HCT116 (cell line): ENCODE measurements at regions not wholly inside any gene's neighbourhood (a gene's known extent, or its start where the extent isn't known, plus 50 kb on each side); places are given as distances from the start of the nearest gene placed in this dataset.

Experiments used
- ATAC-seq: fragments of 200-7000 bp; cut with Tn5 transposase; 2 replicates; pipeline ENCODE4 v1.9.1; 2020; ENCODE audit warnings: mild to moderate bottlenecking, moderate library complexity
- BruUV-seq: library from RNA; stranded (reverse); fragments of 400-500 nt; replicated peaks from 2 replicates; lab custom pipeline; 2021; lab: Mats Ljungman, UMichigan
- CTCF ChIA-PET: fragments of 300-600 bp; sonication (Branson Sonifier 250); formaldehyde crosslinking; loops from one replicate; lab custom pipeline; 2021; ENCODE audit warnings: antibody characterized with exemption; lab: Charles Lee
- POLR2A ChIA-PET: fragments of 300-600, 350-600 bp; sonication (Branson Sonifier 250); formaldehyde crosslinking; loops from one replicate; lab custom pipeline; 2021; ENCODE audit warnings: antibody characterized with exemption; lab: Charles Lee
- RAD21 ChIA-PET, 2 experiments: fragments of 300-600 bp; sonication (Branson Sonifier 250); formaldehyde crosslinking; loops; one replicate each; lab custom pipeline; 2023; ENCODE audit warnings: low total read pairs in 2 of 2; ENCODE audit not compliant: uncharacterized antibody in 2 of 2, unreplicated experiment in 2 of 2, low non-redundant PET in 1 of 2; lab: Charles Lee
- DNase-seq: peaks from one replicate; pipeline ENCODE4 v3.0.0-alpha.2; 2010; ENCODE audit warnings: low read depth, low spot score
- H2AFZ ChIP-seq: fragments of 200-600 bp; shearing (Covaris generic), sonication (generic); 2 replicates; pipeline ENCODE4 v1.6.1; 2017; ENCODE audit warnings: low read depth, mixed run types, mixed read lengths, antibody characterized with exemption, low read length; ENCODE audit not compliant: poor library complexity, severe bottlenecking
- H3K27ac ChIP-seq: 2 replicates; pipeline ENCODE4 v1.5.1; 2012; ENCODE audit warnings: low read depth, low read length
- H3K27me3 ChIP-seq: fragments of 200-600 bp; sonication (generic); 2 replicates; pipeline ENCODE4 v1.6.1; 2016; ENCODE audit warnings: mixed run types, low read length, mixed read lengths; ENCODE audit not compliant: insufficient read depth
- H3K36me3 ChIP-seq, 2 experiments: fragments of 200-500 bp in 1 of 2; fragments of 200-600 bp in 1 of 2; sonication (Bioruptor generic) in 1 of 2; sonication (generic) in 1 of 2; 2 replicates each; pipeline versions ENCODE4 v1.5.1 to v1.6.1; 2014 to 2016; ENCODE audit warnings: low read length in 2 of 2, inconsistent platforms in 1 of 2, mixed read lengths in 1 of 2, mixed run types in 1 of 2; ENCODE audit not compliant: insufficient read depth in 2 of 2, control insufficient read depth in 1 of 2
- H3K4me1 ChIP-seq, 2 experiments: fragments of 200-600 bp in 1 of 2; sonication (generic) in 1 of 2; 2 replicates each; pipeline versions ENCODE4 v1.5.1 to v1.6.1; 2012 to 2017; ENCODE audit warnings: low read length in 2 of 2, inconsistent platforms in 1 of 2, mild to moderate bottlenecking in 1 of 2, mixed read lengths in 1 of 2, mixed run types in 1 of 2, moderate library complexity in 1 of 2; ENCODE audit not compliant: insufficient read depth in 2 of 2, control insufficient read depth in 1 of 2
- H3K4me2 ChIP-seq: fragments of 200-600 bp; sonication (generic); 2 replicates; pipeline ENCODE4 v1.6.1; 2017; ENCODE audit warnings: mixed run types, low read length, mixed read lengths
- H3K4me3 ChIP-seq, 2 experiments: fragments of 200-600 bp in 1 of 2; sonication (generic) in 1 of 2; replicated peaks in 1 of 2; 2 replicates each; pipeline ENCODE4 v1.5.1; 2011 to 2016; ENCODE audit warnings: low read length in 2 of 2, control low read depth in 1 of 2, low read depth in 1 of 2, mild to moderate bottlenecking in 1 of 2, mixed read lengths in 1 of 2, mixed run types in 1 of 2
- H3K79me2 ChIP-seq: fragments of 200-600 bp; sonication (generic); 2 replicates; pipeline ENCODE4 v1.6.1; 2017; ENCODE audit warnings: mild to moderate bottlenecking, mixed run types, low read length, moderate library complexity, mixed read lengths; ENCODE audit not compliant: insufficient read depth
- H3K9ac ChIP-seq: fragments of 200-600 bp; sonication (generic); 2 replicates; pipeline ENCODE4 v1.6.1; 2016; ENCODE audit warnings: low read length, mixed read lengths
- H3K9me2 ChIP-seq: fragments of 200-600 bp; sonication (generic), shearing (Covaris generic); 2 replicates; pipeline ENCODE4 v1.6.1; 2017; ENCODE audit warnings: mixed run types, mild to moderate bottlenecking, moderate library complexity; ENCODE audit not compliant: insufficient read depth
- H3K9me3 ChIP-seq, 2 experiments: fragments of 200-500 bp in 1 of 2; fragments of 200-600 bp in 1 of 2; sonication (Bioruptor generic) in 1 of 2; sonication (generic) in 1 of 2; 2 replicates each; pipeline ENCODE4 v1.6.1; 2014 to 2017; ENCODE audit warnings: low read length in 2 of 2, mixed read lengths in 2 of 2, inconsistent platforms in 1 of 2, low read depth in 1 of 2, mild to moderate bottlenecking in 1 of 2, mixed run types in 1 of 2, moderate library complexity in 1 of 2; ENCODE audit not compliant: control insufficient read depth in 1 of 2, insufficient read depth in 1 of 2
- H4K20me1 ChIP-seq: fragments of 200-600 bp; sonication (generic), shearing (Covaris generic); 2 replicates; pipeline ENCODE4 v1.6.1; 2017; ENCODE audit warnings: mixed run types, mild to moderate bottlenecking, moderate library complexity; ENCODE audit not compliant: insufficient read depth
- CEBPB ChIP-seq: IDR thresholded peaks from 2 replicates; pipeline ENCODE4 v1.6.1; 2012; ENCODE audit warnings: low read depth
- EGR1 ChIP-seq: IDR thresholded peaks from 2 replicates; pipeline ENCODE4 v1.6.1; 2012; ENCODE audit warnings: low read depth
- ELF1 ChIP-seq: IDR thresholded peaks from 2 replicates; pipeline ENCODE4 v1.6.1; 2012; ENCODE audit warnings: low read depth, borderline replicate concordance
- FOSL1 ChIP-seq: IDR thresholded peaks from 2 replicates; pipeline ENCODE4 v1.6.1; 2012; ENCODE audit warnings: low read depth
- JUND ChIP-seq: IDR thresholded peaks from 2 replicates; pipeline ENCODE4 v1.6.1; 2012
- POLR2AphosphoS5 ChIP-seq: IDR thresholded peaks from 2 replicates; pipeline ENCODE4 v1.6.1; 2011; ENCODE audit warnings: mild to moderate bottlenecking, low read depth, low read length, moderate library complexity
- SIN3A ChIP-seq: IDR thresholded peaks from 2 replicates; pipeline ENCODE4 v1.6.1; 2012; ENCODE audit warnings: low read depth
- YY1 ChIP-seq: IDR thresholded peaks from 2 replicates; pipeline ENCODE4 v1.6.1; 2011; ENCODE audit warnings: low read length, low read depth, moderate library complexity, mild to moderate bottlenecking; ENCODE audit not compliant: insufficient replicate concordance; ENCODE audit errors: extremely low read depth
- ZFX ChIP-seq: fragments of 450-650 bp; IDR thresholded peaks from 2 replicates; pipeline ENCODE4 v1.6.1; 2017
- ZNF274 ChIP-seq: fragments of 200-500 bp; sonication (Bioruptor generic); IDR thresholded peaks from 2 replicates; pipeline ENCODE4 v1.6.1; 2014; ENCODE audit warnings: mild to moderate bottlenecking, low read depth, low read length, inconsistent platforms
- intact Hi-C: fragments of 100-400 bp; cut with micrococcal nuclease; formaldehyde crosslinking; loops from 2 replicates; pipeline ENCODE4 v1.10.0; 2022
- TF ChIP-seq, protein P1 (sequence below): IDR thresholded peaks from 2 replicates; pipeline ENCODE4 v1.6.1; 2012
- TF ChIP-seq, protein P2 (sequence below): IDR thresholded peaks from 2 replicates; pipeline ENCODE4 v1.6.1; 2011; ENCODE audit warnings: mild to moderate bottlenecking, low read length, moderate library complexity; ENCODE audit not compliant: insufficient replicate concordance; ENCODE audit errors: extremely low read depth
- TF ChIP-seq, protein P3 (sequence below): IDR thresholded peaks from 2 replicates; pipeline ENCODE4 v1.6.1; 2012
- TF ChIP-seq, protein P4 (sequence below), 3 experiments: fragments of 200-600 bp in 1 of 3; sonication (generic) in 1 of 3; IDR thresholded peaks in 2 of 3; conservative IDR thresholded peaks in 1 of 3; 2 replicates each; pipeline ENCODE4 v1.5.1; 2012 to 2017; ENCODE audit warnings: low read depth in 2 of 3, low read length in 2 of 3, antibody characterized with exemption in 1 of 3, borderline replicate concordance in 1 of 3, control low read depth in 1 of 3, mild to moderate bottlenecking in 1 of 3, mixed read lengths in 1 of 3, mixed run types in 1 of 3, moderate library complexity in 1 of 3; ENCODE audit not compliant: insufficient read depth in 1 of 3

DNA sequence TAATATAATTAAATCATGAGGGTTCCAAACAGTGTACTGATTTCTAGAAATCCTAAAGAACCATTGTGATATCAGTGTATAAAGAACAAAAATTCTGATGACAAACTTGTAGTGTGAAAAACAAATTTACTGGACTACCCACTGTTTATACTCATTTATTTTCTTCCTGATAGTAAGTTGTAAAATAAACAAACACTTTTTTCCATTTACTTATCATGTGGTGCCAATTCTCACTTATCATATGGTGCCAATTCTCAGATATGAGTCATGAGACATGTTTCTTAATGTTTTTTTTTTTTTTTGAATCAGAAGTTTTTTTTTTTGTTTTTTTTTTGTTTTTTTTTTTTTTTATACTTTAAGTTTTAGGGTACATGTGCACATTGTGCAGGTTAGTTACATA is 137.7 kb downstream of the LEPR start:
- H3K27me3 ChIP-seq = no peaks in the 10 kb centered on the region
- ChIA-PET RAD21 (no interaction called here), POLR2A (no interaction called here), CTCF (no interaction called here)
- H3K4me1 ChIP-seq = no peaks in the 10 kb centered on the region
- BruUV-seq = no TSS peak
- H3K9me3 ChIP-seq = no peaks in the 10 kb centered on the region
- DNase-seq = no peak
- no peak overlapping the region for H3K4me2 ChIP-seq
- TF ChIP-seq, protein P1, sequence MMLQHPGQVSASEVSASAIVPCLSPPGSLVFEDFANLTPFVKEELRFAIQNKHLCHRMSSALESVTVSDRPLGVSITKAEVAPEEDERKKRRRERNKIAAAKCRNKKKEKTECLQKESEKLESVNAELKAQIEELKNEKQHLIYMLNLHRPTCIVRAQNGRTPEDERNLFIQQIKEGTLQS = no peak
- no peak for TF ChIP-seq YY1
- TF ChIP-seq, protein P2, sequence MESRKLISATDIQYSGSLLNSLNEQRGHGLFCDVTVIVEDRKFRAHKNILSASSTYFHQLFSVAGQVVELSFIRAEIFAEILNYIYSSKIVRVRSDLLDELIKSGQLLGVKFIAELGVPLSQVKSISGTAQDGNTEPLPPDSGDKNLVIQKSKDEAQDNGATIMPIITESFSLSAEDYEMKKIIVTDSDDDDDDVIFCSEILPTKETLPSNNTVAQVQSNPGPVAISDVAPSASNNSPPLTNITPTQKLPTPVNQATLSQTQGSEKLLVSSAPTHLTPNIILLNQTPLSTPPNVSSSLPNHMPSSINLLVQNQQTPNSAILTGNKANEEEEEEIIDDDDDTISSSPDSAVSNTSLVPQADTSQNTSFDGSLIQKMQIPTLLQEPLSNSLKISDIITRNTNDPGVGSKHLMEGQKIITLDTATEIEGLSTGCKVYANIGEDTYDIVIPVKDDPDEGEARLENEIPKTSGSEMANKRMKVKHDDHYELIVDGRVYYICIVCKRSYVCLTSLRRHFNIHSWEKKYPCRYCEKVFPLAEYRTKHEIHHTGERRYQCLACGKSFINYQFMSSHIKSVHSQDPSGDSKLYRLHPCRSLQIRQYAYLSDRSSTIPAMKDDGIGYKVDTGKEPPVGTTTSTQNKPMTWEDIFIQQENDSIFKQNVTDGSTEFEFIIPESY = no peak
- TF ChIP-seq CEBPB = no peak
- no peak for TF ChIP-seq FOSL1
- H3K9ac ChIP-seq = no peak overlapping the region
- intact Hi-C loops = no loop called here
- H3K36me3 ChIP-seq = no peaks in the 10 kb centered on the region
- no peaks in the 10 kb centered on the region for H3K9me2 ChIP-seq
- H3K79me2 ChIP-seq = no peaks in the 10 kb centered on the region
- no peak overlapping the region for H2AFZ ChIP-seq
- ATAC-seq = no peak
- no peaks in the 10 kb centered on the region for H4K20me1 ChIP-seq
- H3K4me3 ChIP-seq = no peak overlapping the region
- no peak overlapping the region for H3K27ac ChIP-seq

DNA sequence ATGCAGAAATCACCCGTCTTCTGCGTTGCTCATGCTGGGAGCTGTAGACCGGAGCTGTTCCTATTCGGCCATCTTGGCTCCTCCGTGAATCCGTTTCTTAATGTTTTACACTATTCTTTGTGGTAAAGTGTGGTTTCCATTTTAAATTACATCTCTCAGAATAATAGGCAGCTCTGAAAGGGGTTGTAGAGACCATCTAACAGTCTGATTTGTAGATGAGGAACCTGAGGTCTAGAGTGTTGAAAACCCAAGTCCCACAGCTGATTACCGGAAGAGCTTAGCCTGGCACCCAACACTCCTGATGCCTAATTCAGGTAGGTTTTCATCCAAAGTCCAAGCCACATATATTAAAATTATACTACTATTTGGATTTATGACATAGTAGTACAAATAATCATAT is 144.0 kb downstream of the LEPR start:
- Histone ChIP-seq H3K79me2 (no peaks in the 10 kb centered on the region), H3K9me2 (no peaks in the 10 kb centered on the region), H3K4me3 (no peak overlapping the region), H3K4me1 (no peaks in the 10 kb centered on the region), H3K27ac (no peak overlapping the region), H3K36me3 (no peaks in the 10 kb centered on the region), H2AFZ (no peak overlapping the region), H3K9me3 (no peaks in the 10 kb centered on the region), H3K4me2 (no peak overlapping the region), H3K9ac (no peak overlapping the region), H4K20me1 (no peaks in the 10 kb centered on the region), H3K27me3 (no peaks in the 10 kb centered on the region)
- POLR2A ChIA-PET = no interaction called here
- CTCF ChIA-PET = no interaction called here
- no peak for ATAC-seq
- no TSS peak for BruUV-seq
- TF ChIP-seq ZFX (no peak), JUND (no peak), FOSL1 (no peak), SIN3A (no peak), ZNF274 (no peak), POLR2AphosphoS5 (no peak), EGR1 (no peak), CEBPB (no peak), ELF1 (no peak)
- TF ChIP-seq, protein P3, sequence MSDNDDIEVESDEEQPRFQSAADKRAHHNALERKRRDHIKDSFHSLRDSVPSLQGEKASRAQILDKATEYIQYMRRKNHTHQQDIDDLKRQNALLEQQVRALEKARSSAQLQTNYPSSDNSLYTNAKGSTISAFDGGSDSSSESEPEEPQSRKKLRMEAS = no peak
- TF ChIP-seq, protein P4, sequence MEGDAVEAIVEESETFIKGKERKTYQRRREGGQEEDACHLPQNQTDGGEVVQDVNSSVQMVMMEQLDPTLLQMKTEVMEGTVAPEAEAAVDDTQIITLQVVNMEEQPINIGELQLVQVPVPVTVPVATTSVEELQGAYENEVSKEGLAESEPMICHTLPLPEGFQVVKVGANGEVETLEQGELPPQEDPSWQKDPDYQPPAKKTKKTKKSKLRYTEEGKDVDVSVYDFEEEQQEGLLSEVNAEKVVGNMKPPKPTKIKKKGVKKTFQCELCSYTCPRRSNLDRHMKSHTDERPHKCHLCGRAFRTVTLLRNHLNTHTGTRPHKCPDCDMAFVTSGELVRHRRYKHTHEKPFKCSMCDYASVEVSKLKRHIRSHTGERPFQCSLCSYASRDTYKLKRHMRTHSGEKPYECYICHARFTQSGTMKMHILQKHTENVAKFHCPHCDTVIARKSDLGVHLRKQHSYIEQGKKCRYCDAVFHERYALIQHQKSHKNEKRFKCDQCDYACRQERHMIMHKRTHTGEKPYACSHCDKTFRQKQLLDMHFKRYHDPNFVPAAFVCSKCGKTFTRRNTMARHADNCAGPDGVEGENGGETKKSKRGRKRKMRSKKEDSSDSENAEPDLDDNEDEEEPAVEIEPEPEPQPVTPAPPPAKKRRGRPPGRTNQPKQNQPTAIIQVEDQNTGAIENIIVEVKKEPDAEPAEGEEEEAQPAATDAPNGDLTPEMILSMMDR (IDR thresholded peaks at IDR 0.05 in 2 of 3, conservative IDR thresholded peaks at IDR 0.05 in 1 of 3; ENCODE audit: borderline replicate concordance in 1 of 3, insufficient read depth in 1 of 3, low read depth in 2 of 3, low read length in 2 of 3) = no peak
- no peak for DNase-seq
- RAD21 ChIA-PET = no interaction called here
- intact Hi-C loops = no loop called here
